GDM1 (cell line): ENCODE measurements at regions not wholly inside any gene's neighbourhood (a gene's known extent, or its start where the extent isn't known, plus 50 kb on each side); places are given as distances from the start of the nearest gene placed in this dataset.
"Not testable (repeated sequence)": the region's sequence is repeated elsewhere in the genome, so short reads cannot be mapped to it uniquely, and the experiment has no call there.

ENCODE experiments used
- DNase-seq: peaks from one replicate; lab custom pipeline; 2025; lab: John Stamatoyannopoulos, UW

DNA sequence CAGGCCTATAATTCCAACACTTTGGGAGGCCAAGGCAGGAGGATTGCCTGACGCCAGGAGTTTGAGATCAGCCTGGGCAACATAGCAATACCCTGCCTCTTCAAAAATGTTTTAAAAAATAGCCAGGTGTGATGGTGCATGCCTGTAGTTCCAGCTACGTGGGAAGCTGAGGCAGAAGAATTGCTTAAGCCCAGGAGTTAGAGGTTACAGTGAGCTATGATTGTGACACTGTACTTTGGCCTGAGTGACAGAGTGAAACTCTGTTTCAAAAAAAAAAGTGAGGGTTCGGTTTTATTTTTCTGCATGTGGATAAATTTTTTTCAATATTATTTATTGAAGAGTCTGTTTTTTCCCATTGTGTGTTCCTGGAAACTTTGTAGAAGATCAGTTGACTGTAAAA lies 208.1 kb downstream of the SLC4A3 start:
- no peak for DNase-seq

DNA sequence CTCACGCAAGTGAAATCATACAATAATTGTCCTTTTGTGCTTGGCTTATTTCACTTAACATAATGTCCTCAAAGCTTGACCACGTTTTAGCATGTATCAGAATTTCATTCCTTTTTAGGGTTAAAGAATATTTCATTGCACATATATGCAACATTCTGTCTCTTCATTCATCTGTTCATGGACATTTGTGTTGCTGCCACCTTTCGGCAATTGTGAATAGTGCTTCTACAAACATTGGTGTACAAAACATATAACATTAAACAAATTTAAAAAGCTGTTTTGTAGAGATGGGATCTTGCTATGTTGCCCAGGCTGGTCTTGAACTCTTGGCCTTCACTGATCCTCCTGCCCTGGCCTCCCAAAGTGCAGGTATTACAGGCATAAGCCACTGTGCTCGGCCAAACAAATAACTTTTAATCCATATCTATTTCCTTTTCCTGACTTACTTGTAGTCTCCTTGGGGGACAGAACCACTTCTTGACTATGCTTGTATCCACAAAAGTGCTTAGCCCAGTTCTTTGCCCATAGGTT lies 209.3 kb downstream of the SLC4A3 start:
- no peak for DNase-seq

DNA sequence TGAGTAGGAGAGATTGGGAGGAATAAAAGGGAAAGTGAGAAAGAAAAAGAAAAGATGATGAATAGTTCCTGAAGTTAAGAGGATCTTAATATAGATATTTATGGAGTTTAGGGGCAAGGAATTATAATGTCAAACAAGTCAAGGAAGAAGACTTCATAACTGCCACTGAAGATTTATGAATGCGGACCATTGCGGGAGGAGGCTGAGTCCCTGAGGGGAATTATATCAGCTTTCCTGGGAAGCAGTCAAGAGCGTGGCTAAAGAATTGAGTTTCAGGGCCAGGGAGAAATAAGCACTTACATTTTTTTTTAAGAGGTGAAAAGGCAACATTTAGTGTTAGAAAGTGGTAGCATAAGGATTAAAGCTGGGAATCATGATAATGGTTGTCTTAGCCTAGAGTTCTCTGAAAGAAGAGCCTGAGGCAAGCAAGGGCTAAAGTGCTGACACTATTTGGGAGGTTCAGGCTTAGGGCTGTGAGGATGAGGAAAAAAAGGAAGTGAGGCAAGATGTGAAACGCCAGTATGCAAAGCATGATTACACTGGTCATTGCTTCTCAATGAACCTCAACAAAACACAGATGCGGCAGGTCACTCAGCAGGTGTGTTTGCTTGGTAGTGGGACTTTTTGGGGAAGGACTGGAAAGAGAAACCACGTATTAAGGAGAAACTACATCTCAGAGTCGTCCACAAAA lies 217.1 kb downstream of the SLC4A3 start:
- no peak for DNase-seq

DNA sequence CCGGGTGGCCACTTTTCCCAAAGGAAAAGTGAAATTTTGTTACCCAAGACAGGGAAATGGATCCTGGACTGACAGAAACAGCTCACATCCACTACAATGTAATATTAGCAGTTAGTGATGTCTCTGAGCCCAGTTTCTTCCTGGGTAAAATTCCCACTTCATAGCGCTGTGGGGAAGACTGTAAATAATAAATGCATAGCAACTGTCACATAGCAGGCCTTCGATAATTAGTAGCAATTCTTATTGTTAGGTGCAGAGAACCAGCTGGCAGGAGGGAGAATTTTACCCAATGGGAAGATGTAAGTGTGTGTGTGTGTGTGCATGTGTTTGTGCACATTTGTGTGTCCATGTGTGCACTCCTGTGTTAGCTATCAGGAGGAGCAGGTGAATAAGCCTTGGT lies 221.5 kb downstream of the SLC4A3 start:
- DNase-seq: no peak

- DNase-seq: no peak
Observed at GRCh38 chr2:219851169-219851568, 223.7 kb downstream of the SLC4A3 start.

GRCh38 chr2:219851801-219852481 lies 224.5 kb downstream of the SLC4A3 start:
- DNase-seq: no peak

GRCh38 chr2:219852626-219853025 lies 225.2 kb downstream of the SLC4A3 start:
- DNase-seq: no peak

DNA sequence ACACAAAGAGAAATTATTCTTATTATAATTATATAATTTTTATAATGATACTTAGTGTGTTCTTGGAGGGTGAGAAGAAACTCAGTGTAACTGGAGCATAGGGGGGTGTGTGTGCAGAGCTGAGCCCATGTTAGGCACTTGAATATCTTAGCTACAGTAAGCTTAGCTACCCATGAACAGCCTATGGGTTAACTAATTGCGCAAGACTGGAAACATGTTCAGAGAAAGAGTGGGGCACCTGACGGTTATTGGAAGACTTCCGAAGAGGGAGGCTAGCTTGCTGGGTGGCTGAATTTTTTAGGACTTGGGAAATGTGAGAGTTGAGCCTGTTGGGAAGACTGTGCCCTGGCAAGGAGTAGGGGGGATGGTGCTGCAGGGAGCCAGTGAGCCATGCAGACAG lies 229.2 kb downstream of the SLC4A3 start:
- no peak for DNase-seq

DNA sequence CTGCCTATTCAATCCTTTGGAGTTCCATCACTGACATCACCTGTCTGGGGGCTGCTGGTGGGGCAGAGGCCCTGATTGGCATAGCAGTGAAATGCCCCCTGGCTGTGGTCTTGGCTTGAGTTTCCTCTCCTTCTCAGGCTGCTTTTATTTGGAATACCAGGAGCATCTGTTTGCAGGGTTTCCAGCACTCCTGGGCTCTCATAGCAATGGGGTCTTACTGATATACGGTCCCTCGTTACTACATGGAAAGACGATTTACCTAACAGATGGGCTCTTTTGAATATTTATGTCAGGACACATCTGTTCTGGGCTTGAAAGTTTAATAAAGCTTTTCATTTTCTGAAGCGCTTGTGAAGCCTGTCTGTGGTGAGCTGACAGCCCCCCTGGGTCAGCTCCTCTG lies 230.3 kb downstream of the SLC4A3 start:
- DNase-seq: no peak

- no peak for DNase-seq
Observed at GRCh38 chr2:219861307-219861706, 233.9 kb downstream of the SLC4A3 start.

DNA sequence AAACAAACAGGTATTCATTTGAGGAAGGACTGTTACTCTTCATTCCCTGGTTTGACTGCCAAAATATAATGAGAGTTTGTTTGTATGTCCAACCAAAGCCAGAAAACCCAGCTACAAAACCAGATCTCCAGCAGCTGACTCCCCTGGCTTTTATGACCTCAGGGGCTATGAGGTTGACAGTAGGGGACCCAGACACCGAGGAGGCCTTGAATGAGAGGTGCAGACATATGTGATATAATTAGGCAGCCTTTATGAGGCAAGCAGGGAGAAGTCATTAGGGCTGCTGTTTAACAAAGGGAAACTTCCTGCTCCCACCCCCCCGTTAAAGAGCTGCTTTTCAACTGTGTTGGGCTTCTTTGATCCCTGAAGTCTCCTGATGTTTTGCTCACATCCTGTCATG lies 236.7 kb downstream of the SLC4A3 start:
- DNase-seq: no peak

DNA sequence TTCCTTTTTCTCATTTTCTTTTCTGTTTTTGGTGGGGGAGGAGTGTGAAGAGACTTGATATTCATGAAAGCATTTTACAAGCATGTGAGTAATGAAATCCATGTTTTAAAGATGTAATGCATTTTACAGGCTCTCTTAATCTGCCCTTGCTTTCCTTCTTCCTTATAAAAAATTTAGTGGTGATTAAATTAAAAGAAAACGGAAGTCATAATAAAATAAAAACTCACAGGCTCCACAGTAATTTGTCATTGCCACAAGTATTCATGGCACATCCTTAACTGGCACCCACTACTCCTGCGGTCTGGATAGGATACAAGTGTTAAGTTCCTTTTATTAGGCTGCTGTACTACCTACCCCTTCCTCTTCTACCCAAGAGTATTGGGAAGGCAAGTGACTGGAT lies 241.2 kb downstream of the SLC4A3 start:
- no peak for DNase-seq

- no peak for DNase-seq
Observed at GRCh38 chr2:219870041-219870440, 242.6 kb downstream of the SLC4A3 start.

DNA sequence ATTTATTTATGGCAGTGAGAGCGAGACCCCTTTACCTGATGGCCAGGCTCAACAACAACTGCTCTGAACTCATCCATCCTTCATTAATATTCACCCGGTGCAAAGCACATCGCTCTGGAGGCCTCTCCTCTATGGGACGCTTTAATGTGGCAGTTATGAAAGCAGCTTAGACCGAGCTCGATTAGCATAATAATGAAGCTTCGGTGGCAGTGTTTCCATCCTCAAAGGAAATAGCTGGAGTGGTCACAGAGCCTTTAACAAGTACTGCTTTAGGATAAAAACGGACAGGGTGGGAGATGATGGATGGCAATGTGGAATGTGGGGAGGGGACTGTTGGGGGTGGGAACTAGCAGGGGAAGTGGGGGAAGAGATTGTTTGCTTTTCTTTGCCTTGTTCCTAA lies 243.9 kb downstream of the SLC4A3 start:
- no peak for DNase-seq

DNA sequence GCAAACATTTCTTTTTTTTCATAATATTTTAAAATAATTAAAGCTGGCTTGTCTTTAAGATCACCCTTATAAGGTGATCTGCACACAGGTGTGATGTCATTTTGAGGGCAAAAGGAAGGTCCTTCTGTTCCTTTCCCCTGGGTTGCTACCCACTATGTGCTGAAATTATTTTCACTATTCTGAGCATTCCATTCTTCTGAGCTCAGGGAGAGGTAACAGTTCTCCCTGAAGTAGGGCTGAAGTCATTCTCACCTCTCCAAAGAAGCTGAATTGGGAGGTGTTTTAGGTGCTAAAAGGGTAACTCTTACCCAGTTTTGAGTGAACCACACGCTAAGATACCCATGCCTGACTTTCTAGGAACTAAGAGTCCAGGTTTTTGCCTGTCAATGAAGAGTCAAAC lies 247.6 kb downstream of the SLC4A3 start:
- DNase-seq: no peak

DNA sequence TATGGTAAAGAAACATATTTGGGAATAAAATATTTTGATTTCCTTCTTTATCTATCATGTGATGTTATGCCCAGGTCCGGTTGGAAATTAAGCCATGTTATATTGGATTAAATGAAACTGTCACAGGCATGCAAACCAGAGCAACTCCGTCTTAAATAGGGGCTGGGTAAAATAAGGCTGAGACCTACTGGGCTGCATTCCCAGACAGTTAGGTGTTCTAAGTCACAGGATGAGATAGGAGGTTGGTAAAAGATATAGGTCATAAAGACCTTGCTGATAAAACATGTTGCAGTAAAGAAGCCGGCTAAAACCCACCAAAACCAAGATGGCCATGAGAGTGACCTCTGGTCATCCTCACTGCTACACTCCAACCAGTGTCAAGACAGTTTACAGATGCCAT lies 248.6 kb downstream of the SLC4A3 start:
- not testable (repeated sequence) for DNase-seq

DNA sequence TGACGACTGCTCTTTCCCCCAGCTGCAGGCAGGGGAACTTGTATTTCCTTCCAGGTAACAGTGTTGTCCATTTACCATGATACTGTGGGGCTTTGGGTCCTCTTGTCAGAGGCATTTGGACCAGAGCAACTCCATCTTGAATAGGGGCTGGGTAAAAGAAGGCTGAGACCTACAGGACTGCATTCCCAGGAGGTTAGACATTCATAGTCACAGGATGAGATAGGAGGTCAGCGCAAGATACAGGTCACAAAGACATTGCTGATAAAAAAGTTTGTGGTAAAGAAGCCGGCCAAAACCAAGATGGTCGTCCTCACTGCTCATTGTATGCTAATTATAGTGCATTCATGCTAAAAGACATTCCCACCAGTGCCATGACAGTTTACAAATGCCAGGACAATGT lies 249.5 kb downstream of the SLC4A3 start:
- no peak for DNase-seq

GRCh38 chr2:219877728-219878127 lies 250.3 kb downstream of the SLC4A3 start:
- DNase-seq: no peak

- DNase-seq: no peak
Observed at GRCh38 chr2:219878516-219878915, 251.1 kb downstream of the SLC4A3 start.

- DNase-seq: no peak
Observed at GRCh38 chr2:219881851-219882250, 254.4 kb downstream of the SLC4A3 start.

DNA sequence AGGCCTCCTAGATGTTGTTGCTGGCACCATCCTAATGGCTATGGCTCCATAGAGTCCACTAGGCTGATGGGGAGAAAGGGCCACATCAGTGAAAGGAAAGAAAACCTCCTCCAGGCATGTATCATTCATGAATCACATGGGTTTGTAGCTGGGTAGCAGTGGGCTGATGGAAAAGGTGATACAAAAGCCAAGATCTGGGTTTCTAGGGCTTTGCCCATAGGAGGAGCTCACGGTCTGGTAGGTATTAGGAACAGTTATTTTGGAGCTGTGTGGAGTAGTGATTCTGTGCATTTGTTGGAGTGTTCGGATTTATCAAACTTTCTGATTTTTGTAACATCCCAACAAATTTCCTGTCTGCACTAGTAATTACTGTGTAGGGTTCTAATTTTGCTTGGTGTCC lies 259.2 kb downstream of the SLC4A3 start:
- DNase-seq: no peak

GRCh38 chr2:219887870-219888269 lies 260.4 kb downstream of the SLC4A3 start:
- no peak for DNase-seq

GRCh38 chr2:219893541-219893940 lies 266.1 kb downstream of the SLC4A3 start:
- DNase-seq: no peak

DNA sequence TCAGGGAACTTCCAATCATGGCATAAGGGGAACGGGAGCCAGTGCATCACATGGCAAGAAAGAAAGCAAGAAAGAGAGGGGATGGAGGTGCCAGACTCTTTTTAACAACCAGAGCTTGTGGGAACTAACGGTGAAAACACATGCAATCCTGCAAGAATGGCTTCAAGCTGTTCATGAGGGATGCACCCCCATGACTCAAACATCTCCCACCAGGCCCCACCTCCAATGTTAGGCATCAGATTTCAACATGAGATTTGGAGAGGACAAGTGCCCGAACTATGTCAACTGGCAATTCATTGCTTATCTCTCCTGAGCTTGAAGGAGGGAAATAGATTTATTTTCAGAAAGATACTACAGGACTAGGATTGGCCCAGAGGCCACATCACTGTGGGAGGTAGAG lies 270.0 kb downstream of the SLC4A3 start:
- no peak for DNase-seq
